ENCODE measurements at regions not wholly inside any gene's neighbourhood (a gene's known extent, or its start where the extent isn't known, plus 50 kb on each side); places are given as distances from the start of the nearest gene placed in this dataset.

GRCh38 chr14:22407033-22407432 lies 182.0 kb downstream of the DAD1 start:
- TF ChIP-seq EZH2 (IDR thresholded peaks at IDR 0.05; ENCODE audit: low read depth) (no peak), CTCF (conservative IDR thresholded peaks at IDR 0.05) (no peak)

Measured in PC-9 (cell line).